C4-2B (cell line): ENCODE measurements at regions not wholly inside any gene's neighbourhood (a gene's known extent, or its start where the extent isn't known, plus 50 kb on each side); places are given as distances from the start of the nearest gene placed in this dataset.

ENCODE experiments used
- CTCF ChIP-seq: fragments of 450-650 bp; conservative IDR thresholded peaks from 2 replicates; pipeline ENCODE4 v1.5.1; 2017; ENCODE audit warnings: mild to moderate bottlenecking
- ZFX ChIP-seq: fragments of 450-650 bp; IDR thresholded peaks from 2 replicates; pipeline ENCODE4 v1.6.1; 2017

DNA sequence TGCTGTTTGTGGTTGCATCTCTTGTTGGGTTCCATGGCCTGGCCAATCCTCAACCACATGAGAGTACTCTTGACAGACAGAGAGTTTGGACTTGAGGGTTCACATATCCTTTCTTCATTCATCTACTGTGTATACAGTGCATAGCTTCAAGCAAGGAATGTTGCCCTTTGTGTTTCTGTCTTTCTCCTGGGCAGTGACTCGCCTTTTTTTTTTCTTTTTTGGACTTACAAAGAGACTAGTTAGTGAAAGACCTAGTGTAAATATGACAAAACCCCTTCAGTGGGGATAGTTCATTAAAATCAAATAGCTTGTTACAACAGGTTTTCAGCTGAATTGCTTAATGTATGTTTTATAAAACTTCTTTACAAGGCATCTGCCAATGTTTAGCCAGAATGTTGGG lies 290.2 kb downstream of the FGFR2 start:
- TF ChIP-seq CTCF: no peak
- no peak for TF ChIP-seq ZFX
